ENCODE measurements at regions not wholly inside any gene's neighbourhood (a gene's known extent, or its start where the extent isn't known, plus 50 kb on each side); places are given as distances from the start of the nearest gene placed in this dataset.

GRCh38 chr11:112836256-112836602, 125.0 kb upstream of the NCAM1 start:
- Mint-ChIP-seq H3K27me3 (ENCODE audit: insufficient read depth) (no peaks in the 10 kb centered on the region), H3K9me3 (peaks cover 53% of the 10 kb centered on the region), H3K27ac (no peak overlapping the region), H3K4me1 (ENCODE audit: low read depth) (no peaks in the 10 kb centered on the region), H3K36me3 (ENCODE audit: low read depth) (no peaks in the 10 kb centered on the region), H3K4me3 (no peak overlapping the region)
- no peak for TF ChIP-seq CTCF (IDR thresholded peaks at IDR 0.05)
- no peak for DNase-seq

GRCh38 chr11:112837162-112837826, 123.9 kb upstream of the NCAM1 start:
- no peak overlapping the region for H3K27ac Mint-ChIP-seq
- no peaks in the 10 kb centered on the region for H3K4me1 Mint-ChIP-seq (ENCODE audit: low read depth)
- TF ChIP-seq CTCF (IDR thresholded peaks at IDR 0.05) = no peak
- H3K9me3 Mint-ChIP-seq = peaks cover 60% of the 10 kb centered on the region
- H3K4me3 Mint-ChIP-seq = no peak overlapping the region
- H3K27me3 Mint-ChIP-seq (ENCODE audit: insufficient read depth) = no peaks in the 10 kb centered on the region
- no peak for DNase-seq
- H3K36me3 Mint-ChIP-seq (ENCODE audit: low read depth) = no peaks in the 10 kb centered on the region

GRCh38 chr11:112839051-112839450, 122.2 kb upstream of the NCAM1 start:
- Mint-ChIP-seq H3K27ac (no peak overlapping the region), H3K27me3 (ENCODE audit: insufficient read depth) (no peaks in the 10 kb centered on the region), H3K9me3 (peaks cover 56% of the 10 kb centered on the region), H3K4me1 (ENCODE audit: low read depth) (no peaks in the 10 kb centered on the region), H3K36me3 (ENCODE audit: low read depth) (no peaks in the 10 kb centered on the region), H3K4me3 (no peak overlapping the region)
- DNase-seq = no peak
- TF ChIP-seq CTCF (IDR thresholded peaks at IDR 0.05) = no peak

- Mint-ChIP-seq H3K27me3 (ENCODE audit: insufficient read depth) (no peaks in the 10 kb centered on the region), H3K4me3 (no peak overlapping the region), H3K9me3 (peaks cover 65% of the 10 kb centered on the region), H3K27ac (no peak overlapping the region), H3K4me1 (ENCODE audit: low read depth) (no peaks in the 10 kb centered on the region), H3K36me3 (ENCODE audit: low read depth) (no peaks in the 10 kb centered on the region)
- DNase-seq = no peak
- TF ChIP-seq CTCF (IDR thresholded peaks at IDR 0.05) = no peak
Observed at GRCh38 chr11:112841729-112842128, 119.5 kb upstream of the NCAM1 start.

- H3K9me3 Mint-ChIP-seq = peaks cover 65% of the 10 kb centered on the region
- H3K27me3 Mint-ChIP-seq (ENCODE audit: insufficient read depth) = no peaks in the 10 kb centered on the region
- H3K4me1 Mint-ChIP-seq (ENCODE audit: low read depth) = no peaks in the 10 kb centered on the region
- no peak for DNase-seq
- no peaks in the 10 kb centered on the region for H3K36me3 Mint-ChIP-seq (ENCODE audit: low read depth)
- H3K27ac Mint-ChIP-seq = no peak overlapping the region
- H3K4me3 Mint-ChIP-seq = no peak overlapping the region
- TF ChIP-seq CTCF (IDR thresholded peaks at IDR 0.05) = no peak
Observed at GRCh38 chr11:112842151-112842550, 119.1 kb upstream of the NCAM1 start.

- H3K9me3 Mint-ChIP-seq = peaks cover 62% of the 10 kb centered on the region
- no peak for TF ChIP-seq CTCF (IDR thresholded peaks at IDR 0.05)
- no peaks in the 10 kb centered on the region for H3K27me3 Mint-ChIP-seq (ENCODE audit: insufficient read depth)
- no peak overlapping the region for H3K27ac Mint-ChIP-seq
- no peaks in the 10 kb centered on the region for H3K36me3 Mint-ChIP-seq (ENCODE audit: low read depth)
- no peak overlapping the region for H3K4me3 Mint-ChIP-seq
- DNase-seq = no peak
- H3K4me1 Mint-ChIP-seq (ENCODE audit: low read depth) = no peaks in the 10 kb centered on the region
Observed at GRCh38 chr11:112844517-112844916, 116.7 kb upstream of the NCAM1 start.

All from HFFc6 (cell line).